GM12892 (cell line): ENCODE measurements at regions not wholly inside any gene's neighbourhood (a gene's known extent, or its start where the extent isn't known, plus 50 kb on each side); places are given as distances from the start of the nearest gene placed in this dataset.
"Not testable (repeated sequence)": the region's sequence is repeated elsewhere in the genome, so short reads cannot be mapped to it uniquely, and the experiment has no call there.

Source experiments
- POLR2A ChIP-seq: IDR thresholded peaks from 2 replicates; pipeline ENCODE4 v1.6.1; 2011; ENCODE audit warnings: low read depth, low read length, control low read depth
- POLR2AphosphoS5 ChIP-seq: IDR thresholded peaks from 2 replicates; pipeline ENCODE4 v1.6.1; 2011; ENCODE audit warnings: low read depth, low read length, control low read depth

GRCh38 chrX:101738411-101738810 is 78.8 kb upstream of the ARMCX2 start:
- TF ChIP-seq POLR2AphosphoS5, POLR2A: not testable (repeated sequence)
